A549 (cell line): ENCODE measurements at regions not wholly inside any gene's neighbourhood (a gene's known extent, or its start where the extent isn't known, plus 50 kb on each side); places are given as distances from the start of the nearest gene placed in this dataset.

Source experiments
- ATAC-seq, 2 experiments: fragments of 200-7000 bp in 1 of 2; fragments of >200 bp in 1 of 2; cut with Nextera tagmentation in 1 of 2; cut with Tn5 transposase in 1 of 2; 3 replicates each; pipeline versions ENCODE4 v1.8.0 to v1.9.1; 2018 to 2020; ENCODE audit warnings: mild to moderate bottlenecking in 1 of 2, moderate library complexity in 1 of 2
- CTCF ChIA-PET: fragments of 300-600 bp; sonication (Branson Sonifier 250); formaldehyde crosslinking; extraction: SDS; loops from one replicate; lab custom pipeline; 2021; ENCODE audit warnings: antibody characterized with exemption, inconsistent platforms; lab: Yijun Ruan, JAX
- POLR2A ChIA-PET: fragments of 350-600 bp; formaldehyde crosslinking; extraction: SDS; loops from one replicate; lab custom pipeline; 2021; ENCODE audit warnings: antibody characterized with exemption, inconsistent platforms; lab: Yijun Ruan, JAX
- DNase-seq, 2 experiments: peaks; one replicate each; pipeline versions ENCODE4 v3.0.0 to v3.0.0-alpha.2; 2011 to 2016; ENCODE audit warnings: low read depth in 1 of 2, low spot score in 1 of 2
- FAIRE-seq: peaks from 2 replicates; lab custom pipeline; 2011; peaks lifted over from hg19 to GRCh38; lab: Jason Lieb, UNC
- H3K27ac ChIP-seq, 2 experiments: fragments of >200 bp; sonication (Bioruptor Twin); formaldehyde crosslinking; 3 replicates each; pipeline ENCODE4 v1.5.1; 2016 to 2017
- H3K4me1 ChIP-seq: fragments of >200 bp; sonication (Bioruptor Twin); formaldehyde crosslinking; 3 replicates; pipeline ENCODE4 v1.6.1; 2016
- H3K4me2 ChIP-seq: fragments of >200 bp; sonication (Bioruptor Twin); formaldehyde crosslinking; 3 replicates; pipeline ENCODE4 v1.6.1; 2016
- H3K4me3 ChIP-seq: fragments of >200 bp; sonication (Bioruptor Twin); formaldehyde crosslinking; 3 replicates; pipeline ENCODE4 v1.5.1; 2016
- H3K9me3 ChIP-seq: fragments of >200 bp; sonication (Bioruptor Twin); formaldehyde crosslinking; 3 replicates; pipeline ENCODE4 v1.6.1; 2016
- CBX8 ChIP-seq: fragments of 200-600 bp; sonication (generic); IDR thresholded peaks from 2 replicates; pipeline ENCODE4 v1.6.1; 2016
- CEBPB ChIP-seq, 2 experiments: fragments of >200 bp in 1 of 2; sonication (Bioruptor Twin) in 1 of 2; formaldehyde crosslinking in 1 of 2; IDR thresholded peaks; 2 replicates each; pipeline ENCODE4 v1.6.1; 2012 to 2016
- EHF ChIP-seq: fragments of 250-450 bp; sonication (Bioruptor Pico); IDR thresholded peaks from 2 replicates; pipeline ENCODE4 v1.5.0; 2020; ENCODE audit warnings: mild to moderate bottlenecking
- EHMT2 ChIP-seq: fragments of 200-600 bp; sonication (generic); IDR thresholded peaks from 2 replicates; pipeline ENCODE4 v1.6.1; 2016; ENCODE audit warnings: antibody characterized with exemption, low read depth, mild to moderate bottlenecking, moderate library complexity
- ESRRA ChIP-seq: fragments of 150-350 bp; IDR thresholded peaks from 2 replicates; pipeline ENCODE4 v1.6.1; 2014; ENCODE audit warnings: mild to moderate bottlenecking, low read length, borderline replicate concordance
- FOXS1 ChIP-seq: fragments of 250-450 bp; sonication (Bioruptor Pico); IDR thresholded peaks from 2 replicates; pipeline ENCODE4 v1.5.0; 2020; ENCODE audit warnings: mild to moderate bottlenecking, moderate library complexity
- HDAC2 ChIP-seq: fragments of 200-600 bp; sonication (generic); IDR thresholded peaks from 2 replicates; pipeline ENCODE4 v1.6.1; 2016
- HES2 ChIP-seq: fragments of >200 bp; sonication (Bioruptor Twin); formaldehyde crosslinking; IDR thresholded peaks from 2 replicates; pipeline ENCODE4 v1.6.1; 2016
- HOXB5 ChIP-seq: fragments of 250-450 bp; sonication (Bioruptor Pico); IDR thresholded peaks from 2 replicates; pipeline ENCODE4 v1.5.0; 2020; ENCODE audit warnings: mild to moderate bottlenecking, moderate library complexity
- KDM1A ChIP-seq: fragments of 200-600 bp; sonication (generic); IDR thresholded peaks from 2 replicates; pipeline ENCODE4 v1.6.1; 2016; ENCODE audit warnings: low read depth, mild to moderate bottlenecking
- KDM5A ChIP-seq: fragments of 200-600 bp; sonication (generic); IDR thresholded peaks from 2 replicates; pipeline ENCODE4 v1.6.1; 2016; ENCODE audit warnings: antibody characterized with exemption, mild to moderate bottlenecking
- MAFK ChIP-seq: fragments of 450-650 bp; IDR thresholded peaks from 2 replicates; pipeline ENCODE4 v1.6.1; 2014; ENCODE audit not compliant: partially characterized antibody
- MAZ ChIP-seq: fragments of 150-350 bp; IDR thresholded peaks from 2 replicates; pipeline ENCODE4 v1.6.1; 2014; ENCODE audit warnings: antibody characterized with exemption, low read depth, low read length, borderline replicate concordance
- MYC ChIP-seq: IDR thresholded peaks from 2 replicates; pipeline ENCODE4 v1.6.1; 2012; ENCODE audit warnings: mild to moderate bottlenecking, inconsistent platforms, low read length, improper control_type of control experiment, borderline replicate concordance
- NFE2L2 ChIP-seq: fragments of 150-350 bp; conservative IDR thresholded peaks from 2 replicates; pipeline ENCODE4 v1.6.1; 2014; ENCODE audit warnings: low read length
- NPAS2 ChIP-seq: fragments of 250-450 bp; sonication (Bioruptor Pico); IDR thresholded peaks from 2 replicates; pipeline ENCODE4 v1.8.0; 2022; ENCODE audit warnings: mild to moderate bottlenecking, moderate library complexity, borderline replicate concordance
- NR3C1 ChIP-seq: fragments of >200 bp; sonication (Bioruptor Twin); formaldehyde crosslinking; IDR thresholded peaks from 3 replicates; pipeline ENCODE4 v1.6.1; 2017
- PBX3 ChIP-seq: IDR thresholded peaks from 2 replicates; pipeline ENCODE4 v1.6.1; 2012
- POLR2AphosphoS2 ChIP-seq: conservative IDR thresholded peaks from 2 replicates; pipeline ENCODE4 v1.6.1; 2012; ENCODE audit warnings: low read length, improper control_type of control experiment, inconsistent platforms
- REST ChIP-seq: fragments of 200-600 bp; sonication (generic); IDR thresholded peaks from 2 replicates; pipeline ENCODE4 v1.6.1; 2016; ENCODE audit warnings: antibody characterized with exemption, mild to moderate bottlenecking, moderate library complexity
- RFX5 ChIP-seq: fragments of 450-650 bp; IDR thresholded peaks from 2 replicates; pipeline ENCODE4 v1.7.1; 2014; ENCODE audit warnings: antibody characterized with exemption, mild to moderate bottlenecking, moderate library complexity
- RNF2 ChIP-seq: fragments of 200-600 bp; sonication (generic); IDR thresholded peaks from 2 replicates; pipeline ENCODE4 v1.6.1; 2016; ENCODE audit warnings: low read depth, mild to moderate bottlenecking, antibody characterized with exemption, moderate library complexity, borderline replicate concordance
- SMC3 ChIP-seq: fragments of >200 bp; sonication (Bioruptor Twin); formaldehyde crosslinking; IDR thresholded peaks from 3 replicates; pipeline ENCODE4 v1.6.1; 2018; ENCODE audit warnings: inconsistent platforms
- SREBF2 ChIP-seq: fragments of 450-650 bp; IDR thresholded peaks from 2 replicates; pipeline ENCODE4 v1.6.1; 2014; ENCODE audit warnings: mild to moderate bottlenecking, moderate library complexity
- TFCP2L1 ChIP-seq: fragments of 250-450 bp; sonication (Bioruptor Pico); IDR thresholded peaks from 2 replicates; pipeline ENCODE4 v1.5.0; 2021; ENCODE audit warnings: mild to moderate bottlenecking
- TP53 ChIP-seq: fragments of 250-450 bp; sonication (Bioruptor Pico); IDR thresholded peaks from 2 replicates; pipeline ENCODE4 v1.5.0; 2021; ENCODE audit warnings: mild to moderate bottlenecking, moderate library complexity
- ZC3H11A ChIP-seq: fragments of 450-650 bp; IDR thresholded peaks from 2 replicates; pipeline ENCODE4 v1.6.1; 2014; ENCODE audit warnings: antibody characterized with exemption, mild to moderate bottlenecking
- ZFP36 ChIP-seq: fragments of 450-650 bp; IDR thresholded peaks from 2 replicates; pipeline ENCODE4 v1.6.1; 2014; ENCODE audit warnings: borderline replicate concordance; ENCODE audit not compliant: partially characterized antibody
- WGBS: methylation state at CpG from one replicate; pipeline ENCODE4 v1.1.6; 2017; ENCODE audit errors: missing lambda C conversion rate; 5-methylcytosine and 5-hydroxymethylcytosine counted together
- TF ChIP-seq, protein P1 (sequence below): IDR thresholded peaks from 2 replicates; pipeline ENCODE4 v1.6.1; 2012; ENCODE audit warnings: low read depth, borderline replicate concordance
- TF ChIP-seq, protein P2 (sequence below): fragments of >200 bp; sonication (Bioruptor Twin); formaldehyde crosslinking; IDR thresholded peaks from 3 replicates; pipeline ENCODE4 v1.6.1; 2016
- TF ChIP-seq, protein P3 (sequence below): fragments of >200 bp; sonication (Bioruptor Twin); formaldehyde crosslinking; IDR thresholded peaks from 3 replicates; pipeline ENCODE4 v1.5.1; 2016
- TF ChIP-seq, protein P4 (sequence below): IDR thresholded peaks from 2 replicates; pipeline ENCODE4 v1.6.1; 2012

GRCh38 chr14:101072531-101072930 is 169.0 kb upstream of the RTL1 start (continued):
- no peak for TF ChIP-seq PBX3

DNA sequence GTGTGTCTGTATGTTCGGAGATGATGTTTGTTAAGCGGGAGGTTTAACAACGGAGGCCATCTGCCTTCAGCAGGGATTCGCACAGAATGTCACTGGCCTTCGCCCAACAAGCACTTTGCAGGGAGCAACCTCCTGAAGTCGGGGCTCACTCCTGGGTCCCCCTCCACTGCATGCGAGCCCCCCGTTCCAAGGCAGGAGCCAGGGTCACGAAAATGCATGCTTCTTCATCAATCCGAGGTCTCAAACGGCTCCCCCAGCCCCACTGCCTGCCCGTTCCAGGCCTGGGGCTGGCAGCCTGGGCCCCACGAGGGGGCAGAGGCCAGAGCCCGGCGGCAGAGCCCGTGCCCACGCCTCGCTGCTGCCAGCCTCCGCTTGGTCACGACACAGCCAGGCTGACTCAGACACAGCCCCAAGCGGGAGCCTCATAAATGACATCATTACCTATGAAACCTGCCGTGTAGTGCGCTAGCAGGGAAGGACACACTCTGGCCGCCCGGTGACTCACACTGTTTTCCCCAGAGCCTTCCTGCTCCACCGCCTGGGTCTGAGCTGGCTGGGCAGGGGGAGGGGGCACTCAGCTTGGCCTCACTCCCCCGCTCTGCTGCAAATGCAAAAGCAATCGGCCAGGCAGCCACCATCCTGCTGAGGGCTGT is 169.5 kb upstream of the RTL1 start:
- DNase-seq: peak; percentile 97
- POLR2A ChIA-PET: interaction anchor here (0.6 to 1.5 kb wide), 3 partner anchors 156 to 407 kb away, joined by 3 to 6 read pairs (median 4); no protein-coding TSS in a partner anchor
- peak overlapping the region; percentile 92 for H3K27ac ChIP-seq
- peaks cover 37% of the 10 kb centered on the region for H3K4me1 ChIP-seq
- 3% methylated on average over 24 of the region's 28 CpGs for WGBS
- FAIRE-seq: peak; percentile 98
- H3K9me3 ChIP-seq: no peaks in the 10 kb centered on the region
- no peak overlapping the region for H3K4me3 ChIP-seq
- CTCF ChIA-PET: interaction anchor here (0.9 to 2.9 kb wide), 2 partner anchors 162 to 490 kb away, joined by 3 to 12 read pairs; no protein-coding TSS in a partner anchor
- ATAC-seq: peak; percentile 97 to 98
- H3K4me2 ChIP-seq: peak overlapping the region; percentile 62
- TF ChIP-seq ESRRA (no peak), NR3C1 (no peak), NPAS2 (CRISPR knock-in tag) (no peak), SREBF2 (no peak), POLR2AphosphoS2 (no peak), KDM1A (no peak), HOXB5 (no peak), SMC3 (peak; percentile 68), EHMT2 (no peak), MAFK (peak; percentile 62), RNF2 (no peak), MAZ (no peak), TFCP2L1 (CRISPR knock-in tag) (no peak), EHF (CRISPR knock-in tag) (no peak), RFX5 (no peak), ZC3H11A (no peak), HES2 (no peak), NFE2L2 (0 out of 2 replicates have a peak, but pooled peaks have one; percentile 5), REST (no peak), FOXS1 (CRISPR knock-in tag) (no peak), TP53 (CRISPR knock-in tag) (no peak), ZFP36 (no peak), CBX8 (no peak), KDM5A (no peak), HDAC2 (no peak), MYC (peak; percentile 81), CEBPB (IDR thresholded peaks at IDR 0.05) (peak in 1 of 2 experiments; percentile 66; a peak in 2 of 4 replicates)
- TF ChIP-seq, protein P1, sequence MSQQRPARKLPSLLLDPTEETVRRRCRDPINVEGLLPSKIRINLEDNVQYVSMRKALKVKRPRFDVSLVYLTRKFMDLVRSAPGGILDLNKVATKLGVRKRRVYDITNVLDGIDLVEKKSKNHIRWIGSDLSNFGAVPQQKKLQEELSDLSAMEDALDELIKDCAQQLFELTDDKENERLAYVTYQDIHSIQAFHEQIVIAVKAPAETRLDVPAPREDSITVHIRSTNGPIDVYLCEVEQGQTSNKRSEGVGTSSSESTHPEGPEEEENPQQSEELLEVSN: peak; percentile 61
- TF ChIP-seq, protein P2, sequence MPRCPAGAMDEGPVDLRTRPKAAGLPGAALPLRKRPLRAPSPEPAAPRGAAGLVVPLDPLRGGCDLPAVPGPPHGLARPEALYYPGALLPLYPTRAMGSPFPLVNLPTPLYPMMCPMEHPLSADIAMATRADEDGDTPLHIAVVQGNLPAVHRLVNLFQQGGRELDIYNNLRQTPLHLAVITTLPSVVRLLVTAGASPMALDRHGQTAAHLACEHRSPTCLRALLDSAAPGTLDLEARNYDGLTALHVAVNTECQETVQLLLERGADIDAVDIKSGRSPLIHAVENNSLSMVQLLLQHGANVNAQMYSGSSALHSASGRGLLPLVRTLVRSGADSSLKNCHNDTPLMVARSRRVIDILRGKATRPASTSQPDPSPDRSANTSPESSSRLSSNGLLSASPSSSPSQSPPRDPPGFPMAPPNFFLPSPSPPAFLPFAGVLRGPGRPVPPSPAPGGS: 0 out of 3 replicates have a peak, but pooled peaks have one; percentile 76
- TF ChIP-seq, protein P3, sequence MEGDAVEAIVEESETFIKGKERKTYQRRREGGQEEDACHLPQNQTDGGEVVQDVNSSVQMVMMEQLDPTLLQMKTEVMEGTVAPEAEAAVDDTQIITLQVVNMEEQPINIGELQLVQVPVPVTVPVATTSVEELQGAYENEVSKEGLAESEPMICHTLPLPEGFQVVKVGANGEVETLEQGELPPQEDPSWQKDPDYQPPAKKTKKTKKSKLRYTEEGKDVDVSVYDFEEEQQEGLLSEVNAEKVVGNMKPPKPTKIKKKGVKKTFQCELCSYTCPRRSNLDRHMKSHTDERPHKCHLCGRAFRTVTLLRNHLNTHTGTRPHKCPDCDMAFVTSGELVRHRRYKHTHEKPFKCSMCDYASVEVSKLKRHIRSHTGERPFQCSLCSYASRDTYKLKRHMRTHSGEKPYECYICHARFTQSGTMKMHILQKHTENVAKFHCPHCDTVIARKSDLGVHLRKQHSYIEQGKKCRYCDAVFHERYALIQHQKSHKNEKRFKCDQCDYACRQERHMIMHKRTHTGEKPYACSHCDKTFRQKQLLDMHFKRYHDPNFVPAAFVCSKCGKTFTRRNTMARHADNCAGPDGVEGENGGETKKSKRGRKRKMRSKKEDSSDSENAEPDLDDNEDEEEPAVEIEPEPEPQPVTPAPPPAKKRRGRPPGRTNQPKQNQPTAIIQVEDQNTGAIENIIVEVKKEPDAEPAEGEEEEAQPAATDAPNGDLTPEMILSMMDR: peak; percentile 19; the same call in 1 of the 3 replicates
- TF ChIP-seq, protein P4, sequence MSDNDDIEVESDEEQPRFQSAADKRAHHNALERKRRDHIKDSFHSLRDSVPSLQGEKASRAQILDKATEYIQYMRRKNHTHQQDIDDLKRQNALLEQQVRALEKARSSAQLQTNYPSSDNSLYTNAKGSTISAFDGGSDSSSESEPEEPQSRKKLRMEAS: peak; percentile 85
